HL-60 (cell line): ENCODE measurements at regions not wholly inside any gene's neighbourhood (a gene's known extent, or its start where the extent isn't known, plus 50 kb on each side); places are given as distances from the start of the nearest gene placed in this dataset.

Source experiments
- DNase-seq, 2 experiments: peaks; one replicate each; pipeline ENCODE4 v3.0.0-alpha.2; 2010 to 2020; ENCODE audit warnings: low read depth in 1 of 2, low spot score in 1 of 2
- H3K27ac ChIP-seq: fragments of 250-450 bp; sonication (Bioruptor Pico); replicated peaks from 2 replicates; pipeline ENCODE4 v1.5.1; 2020; ENCODE audit warnings: mild to moderate bottlenecking, moderate library complexity
- H3K27me3 ChIP-seq: fragments of 250-450 bp; sonication (Bioruptor Pico); 2 replicates; pipeline ENCODE4 v1.5.1; 2021; ENCODE audit warnings: mild to moderate bottlenecking, moderate library complexity; ENCODE audit not compliant: insufficient read depth, poor library complexity, severe bottlenecking
- H3K4me3 ChIP-seq: replicated peaks from 2 replicates; pipeline ENCODE4 v1.5.1; 2011; ENCODE audit warnings: mild to moderate bottlenecking, control low read depth, low read length; ENCODE audit not compliant: insufficient read depth
- CTCF ChIP-seq: IDR thresholded peaks from one replicate; pipeline ENCODE4 v1.5.1; 2011; ENCODE audit warnings: low read length, control low read depth, inconsistent platforms; ENCODE audit not compliant: insufficient read depth
- GABPA ChIP-seq: IDR thresholded peaks from 2 replicates; pipeline ENCODE4 v1.6.1; 2012; ENCODE audit warnings: low read depth
- POLR2AphosphoS5 ChIP-seq: IDR thresholded peaks from 2 replicates; pipeline ENCODE4 v1.6.1; 2012; ENCODE audit warnings: low read depth
- REST ChIP-seq: IDR thresholded peaks from 2 replicates; pipeline ENCODE4 v1.6.1; 2012; ENCODE audit warnings: low read depth; ENCODE audit not compliant: insufficient replicate concordance
- SPI1 ChIP-seq: IDR thresholded peaks from 2 replicates; pipeline ENCODE4 v1.6.1; 2012; ENCODE audit warnings: low read depth, mild to moderate bottlenecking, borderline replicate concordance

DNA sequence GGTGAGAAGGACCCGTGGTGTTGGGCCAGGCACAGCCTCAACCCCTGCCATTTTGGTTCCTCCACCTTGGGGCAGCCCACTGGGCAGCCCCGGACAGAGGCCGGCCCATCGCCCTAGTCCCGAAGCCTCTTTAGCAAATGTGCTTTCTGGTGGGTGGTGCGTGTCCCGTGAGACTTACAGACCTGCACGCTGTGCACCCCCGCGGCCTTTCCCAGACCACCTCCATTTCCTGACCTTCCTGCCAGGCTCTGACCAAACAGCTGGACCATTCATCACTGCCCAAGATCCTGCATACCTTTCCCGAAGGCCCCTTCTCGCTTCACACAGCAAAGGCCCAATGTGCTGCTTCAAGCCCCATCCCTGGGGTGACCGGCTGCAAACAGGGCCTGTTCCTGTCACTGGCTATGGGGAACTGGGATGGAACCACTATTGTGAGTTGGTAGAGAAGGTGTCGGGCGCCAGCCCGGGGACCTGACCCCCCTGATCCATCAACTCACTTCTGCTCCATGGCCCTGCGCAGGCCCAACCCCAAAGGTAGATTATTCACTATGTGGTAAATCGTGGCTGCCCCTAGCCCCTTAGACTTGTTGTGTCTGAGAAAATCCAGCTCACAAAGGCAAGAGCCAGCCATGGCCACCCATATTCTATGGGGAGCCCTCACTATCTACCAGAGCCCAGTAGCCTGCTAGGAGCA lies 341.0 kb downstream of the EIPR1 start:
- no peak overlapping the region for H3K27ac ChIP-seq
- no peak for DNase-seq
- no peak for TF ChIP-seq CTCF
- no peak for TF ChIP-seq REST
- TF ChIP-seq SPI1, result no peak
- TF ChIP-seq GABPA, result no peak
- TF ChIP-seq POLR2AphosphoS5, result no peak
- H3K27me3 ChIP-seq, result no peaks in the 10 kb centered on the region
- H3K4me3 ChIP-seq, result no peak overlapping the region

GRCh38 chr2:3035385-3036050 lies 342.1 kb downstream of the EIPR1 start:
- H3K4me3 ChIP-seq, result no peak overlapping the region
- no peak overlapping the region for H3K27ac ChIP-seq
- no peak for DNase-seq
- TF ChIP-seq REST, result no peak
- TF ChIP-seq GABPA, result no peak
- TF ChIP-seq CTCF, result no peak
- TF ChIP-seq POLR2AphosphoS5, result no peak
- TF ChIP-seq SPI1, result no peak
- H3K27me3 ChIP-seq, result no peaks in the 10 kb centered on the region

GRCh38 chr2:3034856-3035255 lies 342.8 kb downstream of the EIPR1 start:
- Histone ChIP-seq H3K27ac (no peak overlapping the region), H3K27me3 (no peaks in the 10 kb centered on the region), H3K4me3 (no peak overlapping the region)
- TF ChIP-seq GABPA, result no peak
- no peak for TF ChIP-seq POLR2AphosphoS5
- TF ChIP-seq SPI1, result no peak
- no peak for TF ChIP-seq REST
- no peak for TF ChIP-seq CTCF
- DNase-seq, result no peak
